ENCODE measurements at regions not wholly inside any gene's neighbourhood (a gene's known extent, or its start where the extent isn't known, plus 50 kb on each side); places are given as distances from the start of the nearest gene placed in this dataset.

GRCh38 chr22:48838376-48838775 is 989.3 kb downstream of the BRD1 start:
- no peak for TF ChIP-seq POLR2A (IDR thresholded peaks at IDR 0.05)
- TF ChIP-seq CTCF (IDR thresholded peaks at IDR 0.05): no peak
